NCI-H1694 treated with DMSO at 0.1 percent for 48 hours (cell line): ENCODE measurements at regions not wholly inside any gene's neighbourhood (a gene's known extent, or its start where the extent isn't known, plus 50 kb on each side); places are given as distances from the start of the nearest gene placed in this dataset.
"Not testable (repeated sequence)": the region's sequence is repeated elsewhere in the genome, so short reads cannot be mapped to it uniquely, and the experiment has no call there.

ENCODE experiments used
- DNase-seq: peaks from one replicate; lab custom pipeline; 2025; lab: John Stamatoyannopoulos, UW

GRCh38 chr9:119758241-119758640 lies 389.0 kb upstream of the BRINP1 start:
- no peak for DNase-seq

GRCh38 chr9:119739476-119739875 lies 370.2 kb upstream of the BRINP1 start:
- no peak for DNase-seq

GRCh38 chr9:119736491-119737454 lies 367.5 kb upstream of the BRINP1 start:
- DNase-seq, result no peak

GRCh38 chr9:119727988-119728387 lies 358.8 kb upstream of the BRINP1 start:
- DNase-seq, result no peak

- DNase-seq, result no peak
Observed at GRCh38 chr9:119726035-119726434, 356.8 kb upstream of the BRINP1 start.

GRCh38 chr9:119722384-119722783 lies 353.1 kb upstream of the BRINP1 start:
- DNase-seq, result no peak

GRCh38 chr9:119712325-119712724 lies 343.1 kb upstream of the BRINP1 start:
- DNase-seq, result no peak

GRCh38 chr9:119709431-119709830 lies 340.2 kb upstream of the BRINP1 start:
- no peak for DNase-seq

GRCh38 chr9:119707228-119707845 lies 338.1 kb upstream of the BRINP1 start:
- no peak for DNase-seq

- no peak for DNase-seq
Observed at GRCh38 chr9:119701651-119702050, 332.4 kb upstream of the BRINP1 start.

GRCh38 chr9:119698535-119698934 lies 329.3 kb upstream of the BRINP1 start:
- no peak for DNase-seq

- DNase-seq, result no peak
Observed at GRCh38 chr9:119697996-119698395, 328.8 kb upstream of the BRINP1 start.

GRCh38 chr9:119689879-119690278 lies 320.6 kb upstream of the BRINP1 start:
- DNase-seq, result no peak

- DNase-seq, result no peak
Observed at GRCh38 chr9:119688547-119688946, 319.3 kb upstream of the BRINP1 start.

- DNase-seq, result peak; percentile 55
Observed at GRCh38 chr9:119677811-119678505, 308.7 kb upstream of the BRINP1 start.

GRCh38 chr9:119675951-119676350 lies 306.7 kb upstream of the BRINP1 start:
- no peak for DNase-seq

GRCh38 chr9:119672763-119673162 lies 303.5 kb upstream of the BRINP1 start:
- not testable (repeated sequence) for DNase-seq

GRCh38 chr9:119667916-119668315 lies 298.7 kb upstream of the BRINP1 start:
- DNase-seq, result no peak

- DNase-seq, result no peak
Observed at GRCh38 chr9:119667163-119667562, 297.9 kb upstream of the BRINP1 start.

GRCh38 chr9:119662329-119662728 lies 293.1 kb upstream of the BRINP1 start:
- no peak for DNase-seq

GRCh38 chr9:119652931-119653330 lies 283.7 kb upstream of the BRINP1 start:
- no peak for DNase-seq

GRCh38 chr9:119649205-119649604 lies 280.0 kb upstream of the BRINP1 start:
- DNase-seq, result no peak
